ENCODE measurements at regions not wholly inside any gene's neighbourhood (a gene's known extent, or its start where the extent isn't known, plus 50 kb on each side); places are given as distances from the start of the nearest gene placed in this dataset.

GRCh38 chr2:191754103-191754502 lies 76.2 kb downstream of the NABP1 start:
- Histone ChIP-seq H3K9me3 (replicated peaks in 1 of 11) (no peaks in the 10 kb centered on the region), H4K20me1 (no peaks in the 10 kb centered on the region), H3K9ac (no peak overlapping the region), H3K36me3 (no peaks in the 10 kb centered on the region), H3K27me3 (no peaks in the 10 kb centered on the region), H3K27ac (no peak overlapping the region), H3K4me1 (peaks cover 0 to 17% (median 0%) of the 10 kb centered on the region in 10 experiments; a peak in 1 of 20 replicates), H3K4me2 (no peak overlapping the region), H3K4me3 (no peak overlapping the region)
- TF ChIP-seq Cebpa-rat (IDR thresholded peaks at IDR 0.05), result no peak

GRCh38 chr2:191756761-191757160 lies 78.8 kb downstream of the NABP1 start:
- H3K27me3 ChIP-seq, result no peaks in the 10 kb centered on the region
- H3K4me2 ChIP-seq, result no peak overlapping the region
- no peak overlapping the region for H3K4me3 ChIP-seq
- peaks cover 0 to 17% (median 0%) of the 10 kb centered on the region in 10 experiments; a peak in 1 of 20 replicates for H3K4me1 ChIP-seq
- no peak overlapping the region for H3K27ac ChIP-seq
- H3K36me3 ChIP-seq, result no peaks in the 10 kb centered on the region
- TF ChIP-seq Cebpa-rat (IDR thresholded peaks at IDR 0.05), result no peak
- no peaks in the 10 kb centered on the region for H4K20me1 ChIP-seq
- no peaks in the 10 kb centered on the region for H3K9me3 ChIP-seq (replicated peaks in 1 of 11)
- H3K9ac ChIP-seq, result no peak overlapping the region

- Histone ChIP-seq H3K9me3 (replicated peaks in 1 of 11) (no peaks in the 10 kb centered on the region), H3K27ac (no peak overlapping the region), H3K4me1 (peaks cover 0 to 17% (median 0%) of the 10 kb centered on the region in 10 experiments; a peak in 1 of 20 replicates), H3K27me3 (no peaks in the 10 kb centered on the region), H3K36me3 (no peaks in the 10 kb centered on the region), H3K4me3 (no peak overlapping the region), H3K4me2 (no peak overlapping the region), H4K20me1 (no peaks in the 10 kb centered on the region), H3K9ac (no peak overlapping the region)
- TF ChIP-seq Cebpa-rat (IDR thresholded peaks at IDR 0.05), result no peak
Observed at GRCh38 chr2:191757208-191757607, 79.3 kb downstream of the NABP1 start.

- Histone ChIP-seq H4K20me1 (no peaks in the 10 kb centered on the region), H3K27ac (no peak overlapping the region), H3K4me2 (peak overlapping the region in 2 of 11 experiments; percentile 18 to 30; a peak in 1 of 22 replicates), H3K9me3 (replicated peaks in 1 of 11) (no peaks in the 10 kb centered on the region), H3K36me3 (no peaks in the 10 kb centered on the region), H3K4me3 (no peak overlapping the region), H3K27me3 (no peaks in the 10 kb centered on the region), H3K9ac (no peak overlapping the region), H3K4me1 (peaks cover 0 to 17% (median 0%) of the 10 kb centered on the region in 10 experiments; a peak in 1 of 20 replicates)
- TF ChIP-seq Cebpa-rat (IDR thresholded peaks at IDR 0.05), result no peak
Observed at GRCh38 chr2:191758518-191759507, 80.9 kb downstream of the NABP1 start.

GRCh38 chr2:191759680-191760079 lies 81.7 kb downstream of the NABP1 start:
- no peaks in the 10 kb centered on the region for H4K20me1 ChIP-seq
- H3K27me3 ChIP-seq, result no peaks in the 10 kb centered on the region
- H3K4me1 ChIP-seq, result peaks cover 0 to 17% (median 0%) of the 10 kb centered on the region in 10 experiments; a peak in 1 of 20 replicates
- no peaks in the 10 kb centered on the region for H3K9me3 ChIP-seq (replicated peaks in 1 of 11)
- no peak overlapping the region for H3K9ac ChIP-seq
- no peak overlapping the region for H3K4me3 ChIP-seq
- TF ChIP-seq Cebpa-rat (IDR thresholded peaks at IDR 0.05), result no peak
- no peak overlapping the region for H3K4me2 ChIP-seq
- H3K36me3 ChIP-seq, result no peaks in the 10 kb centered on the region
- H3K27ac ChIP-seq, result no peak overlapping the region

GRCh38 chr2:191760655-191761262 lies 82.8 kb downstream of the NABP1 start:
- Histone ChIP-seq H3K4me1 (peaks cover 0 to 10% (median 0%) of the 10 kb centered on the region in 10 experiments; a peak in 1 of 20 replicates), H3K27me3 (no peaks in the 10 kb centered on the region), H4K20me1 (no peaks in the 10 kb centered on the region), H3K4me2 (no peak overlapping the region), H3K27ac (no peak overlapping the region), H3K36me3 (no peaks in the 10 kb centered on the region), H3K9me3 (replicated peaks in 1 of 11) (no peaks in the 10 kb centered on the region), H3K4me3 (no peak overlapping the region), H3K9ac (no peak overlapping the region)
- TF ChIP-seq Cebpa-rat (IDR thresholded peaks at IDR 0.05), result no peak

- TF ChIP-seq Cebpa-rat (IDR thresholded peaks at IDR 0.05), result no peak
- Histone ChIP-seq H3K27ac (no peak overlapping the region), H3K36me3 (no peaks in the 10 kb centered on the region), H3K4me1 (peaks cover 0 to 13% (median 9%) of the 10 kb centered on the region in 10 experiments; a peak in 15 of 20 replicates), H3K4me3 (no peak overlapping the region), H3K4me2 (peak overlapping the region in 2 of 11 experiments; percentile 5 to 9; a peak in 1 of 22 replicates), H3K9me3 (replicated peaks in 1 of 11) (peaks cover 0 to 19% (median 8%) of the 10 kb centered on the region in 11 experiments; a peak in 10 of 22 replicates), H3K9ac (no peak overlapping the region), H4K20me1 (no peaks in the 10 kb centered on the region), H3K27me3 (no peaks in the 10 kb centered on the region)
Observed at GRCh38 chr2:191773136-191773535, 73.8 kb downstream of the CAVIN2 start.

GRCh38 chr2:191777351-191777750 lies 69.5 kb downstream of the CAVIN2 start:
- Histone ChIP-seq H4K20me1 (no peaks in the 10 kb centered on the region), H3K36me3 (no peaks in the 10 kb centered on the region), H3K4me2 (no peak overlapping the region), H3K27me3 (no peaks in the 10 kb centered on the region), H3K27ac (no peak overlapping the region), H3K9me3 (replicated peaks in 1 of 11) (peaks cover 0 to 14% (median 5%) of the 10 kb centered on the region in 11 experiments; a peak in 7 of 22 replicates), H3K9ac (no peak overlapping the region), H3K4me3 (no peak overlapping the region), H3K4me1 (peaks cover 0 to 13% (median 9%) of the 10 kb centered on the region in 10 experiments; a peak in 15 of 20 replicates)
- no peak for TF ChIP-seq Cebpa-rat (IDR thresholded peaks at IDR 0.05)

GRCh38 chr2:191778041-191778440 lies 68.8 kb downstream of the CAVIN2 start:
- H3K36me3 ChIP-seq, result no peaks in the 10 kb centered on the region
- H3K4me2 ChIP-seq, result no peak overlapping the region
- H3K9ac ChIP-seq, result no peak overlapping the region
- H3K27me3 ChIP-seq, result no peaks in the 10 kb centered on the region
- peaks cover 0 to 14% (median 5%) of the 10 kb centered on the region in 11 experiments; a peak in 7 of 22 replicates for H3K9me3 ChIP-seq (replicated peaks in 1 of 11)
- no peak overlapping the region for H3K27ac ChIP-seq
- no peak overlapping the region for H3K4me3 ChIP-seq
- H3K4me1 ChIP-seq, result peaks cover 0 to 13% (median 9%) of the 10 kb centered on the region in 10 experiments; a peak in 15 of 20 replicates
- H4K20me1 ChIP-seq, result no peaks in the 10 kb centered on the region
- no peak for TF ChIP-seq Cebpa-rat (IDR thresholded peaks at IDR 0.05)
